Activated CD4-positive, alpha-beta T cell treated with anti-CD3 and anti-CD28 coated beads, Interleukin-2, Interleukin-6, amounts not matched to agents 100 ng/mL and 50 ng/mL, durations not matched to agents 16 hours and 8 hours (primary cell): ENCODE measurements at regions not wholly inside any gene's neighbourhood (a gene's known extent, or its start where the extent isn't known, plus 50 kb on each side); places are given as distances from the start of the nearest gene placed in this dataset.
"Not testable (repeated sequence)": the region's sequence is repeated elsewhere in the genome, so short reads cannot be mapped to it uniquely, and the experiment has no call there.

Experiments used
- DNase-seq: peaks from one replicate; pipeline ENCODE4 v3.0.0-alpha.2; 2020

DNA sequence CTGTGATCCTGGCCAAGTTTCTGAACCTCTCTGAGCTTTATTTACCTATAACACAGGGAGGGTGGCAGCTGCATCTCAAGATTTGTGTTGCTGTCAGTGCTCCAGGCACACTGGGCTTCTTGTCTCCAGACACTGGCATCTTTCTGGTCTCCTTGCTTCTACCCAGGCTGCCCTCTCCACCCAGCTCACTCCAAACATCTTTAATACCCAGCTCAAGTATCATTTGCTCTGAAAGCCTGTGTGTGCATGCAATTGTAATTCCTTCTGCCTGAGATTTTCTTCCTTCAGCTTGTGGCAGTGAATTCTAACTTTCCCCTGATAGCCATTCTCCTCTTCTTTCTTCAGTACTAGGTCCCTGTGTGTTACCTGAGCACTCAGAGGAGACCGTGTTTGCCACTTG is 50.7 kb upstream of the USP7 start:
- DNase-seq, result no peak

- DNase-seq, result no peak
These were observed 51.8 kb upstream of the USP7 start for GRCh38 chr16:9015489-9015888.

DNA sequence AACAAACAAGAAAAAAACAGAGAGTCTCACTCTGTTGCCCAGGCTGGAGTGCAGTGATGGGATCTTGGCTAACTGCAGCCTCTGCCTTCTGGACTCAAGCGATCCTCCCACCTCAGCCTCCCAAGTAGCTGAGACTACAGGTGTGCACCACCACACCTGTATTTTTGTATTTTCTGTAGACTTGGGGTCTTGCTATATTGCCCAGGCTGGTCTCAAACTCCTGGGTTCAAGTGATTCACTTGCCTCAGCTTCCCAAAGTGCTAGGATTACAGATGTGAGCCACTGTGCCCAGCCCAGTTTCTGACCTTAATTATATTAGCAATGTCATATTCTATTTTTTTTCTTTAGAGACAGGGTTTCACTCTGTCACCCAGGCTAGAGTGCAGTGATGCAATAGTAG is 52.3 kb upstream of the USP7 start:
- not testable (repeated sequence) for DNase-seq

DNA sequence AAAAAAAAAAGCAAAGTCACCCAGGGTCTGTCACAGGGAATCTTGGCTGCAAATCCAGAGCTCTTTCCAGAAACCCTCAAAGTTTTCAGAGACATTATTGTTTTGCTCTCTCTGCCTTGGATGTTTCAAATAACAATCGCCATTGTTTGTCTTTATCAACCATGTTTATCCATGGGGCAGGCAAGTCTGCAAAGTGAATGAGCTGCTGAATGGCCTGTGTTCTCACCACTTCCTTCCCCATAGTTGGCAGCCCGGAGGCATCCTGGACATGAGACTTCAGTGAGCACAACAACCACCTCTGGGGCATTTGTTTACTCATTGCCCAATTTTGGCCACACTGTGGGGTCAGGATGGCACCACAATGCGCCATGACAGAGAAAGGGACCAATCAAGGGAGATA is 53.1 kb upstream of the USP7 start:
- DNase-seq, result no peak

GRCh38 chr16:9027070-9027799 is 63.5 kb upstream of the USP7 start:
- DNase-seq, result no peak

GRCh38 chr16:9028491-9028890 is 63.0 kb upstream of the HAPSTR1 start:
- not testable (repeated sequence) for DNase-seq

DNA sequence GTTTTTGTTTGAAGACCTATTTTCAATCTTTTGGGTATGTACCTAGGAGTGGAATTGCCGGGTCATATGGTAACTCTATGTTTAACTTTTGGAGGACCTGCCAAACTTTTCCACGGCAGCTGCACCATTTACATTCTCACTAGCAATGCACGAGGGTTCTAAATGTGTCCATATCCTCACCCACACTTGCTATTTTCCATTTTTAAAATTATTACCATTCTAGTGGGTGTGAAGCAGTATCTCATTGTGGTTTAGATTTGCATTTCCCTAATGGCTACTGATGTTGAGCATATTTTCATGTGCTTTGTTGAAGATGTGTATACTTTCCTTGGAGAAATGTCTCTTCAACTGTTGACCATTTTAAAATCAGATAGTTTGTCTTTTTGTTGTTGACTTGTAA is 60.3 kb upstream of the HAPSTR1 start:
- no peak for DNase-seq

- no peak for DNase-seq
These were observed 58.2 kb upstream of the HAPSTR1 start for GRCh38 chr16:9033125-9033830.

DNA sequence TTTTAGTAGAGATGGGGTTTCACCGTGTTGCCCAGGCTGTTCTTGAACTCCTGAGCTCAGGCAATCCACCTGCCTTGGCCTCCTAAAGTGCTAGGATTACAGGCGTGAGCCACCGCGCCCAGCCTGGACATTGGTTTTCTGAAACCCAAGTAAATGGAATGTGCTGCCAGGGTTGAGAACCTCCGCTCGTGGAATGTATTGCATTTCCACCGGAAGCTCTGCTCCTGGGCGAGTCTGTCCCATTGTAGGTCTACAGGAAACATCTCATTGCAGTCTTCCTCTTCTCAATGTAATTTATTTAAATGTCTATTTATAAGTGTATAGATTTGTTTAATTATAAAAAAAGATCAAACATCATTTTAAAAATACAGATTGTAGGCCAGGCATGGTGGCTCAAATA is 57.4 kb upstream of the HAPSTR1 start:
- DNase-seq, result no peak

- no peak for DNase-seq
These were observed 55.4 kb upstream of the HAPSTR1 start for GRCh38 chr16:9035996-9036395.

- peak; percentile 12 for DNase-seq
These were observed 52.2 kb upstream of the HAPSTR1 start for GRCh38 chr16:9039210-9039609.

DNA sequence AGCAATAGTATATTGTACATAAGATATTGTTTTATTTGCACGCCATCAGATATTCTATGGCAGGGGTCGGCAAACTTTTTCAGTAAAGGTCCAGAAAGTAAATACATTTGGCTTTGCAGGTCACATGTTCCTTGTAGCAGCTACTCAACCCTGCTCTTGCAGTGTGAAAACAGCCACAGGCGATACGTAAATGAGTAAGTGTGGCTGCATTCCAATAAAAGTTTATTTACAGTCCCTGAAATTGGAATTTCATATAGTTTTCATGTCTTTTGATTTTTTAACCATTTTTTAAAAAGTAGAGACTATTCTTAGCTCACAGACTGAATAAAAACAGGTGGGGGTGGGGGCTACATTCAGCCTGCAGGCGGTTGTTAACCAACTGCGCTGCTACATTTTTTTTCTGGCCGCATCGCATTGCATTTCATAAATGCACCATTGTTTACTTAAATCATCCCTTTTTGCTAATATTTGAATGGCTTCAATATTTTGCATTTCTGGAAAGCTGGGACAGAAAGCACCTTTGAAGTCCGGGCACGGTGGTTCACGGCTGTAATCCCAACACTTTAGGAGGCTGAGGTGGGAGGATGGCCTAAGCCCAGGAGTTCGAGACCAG is 50.5 kb upstream of the HAPSTR1 start:
- no peak for DNase-seq
